NCI-H526 (cell line): ENCODE measurements at regions not wholly inside any gene's neighbourhood (a gene's known extent, or its start where the extent isn't known, plus 50 kb on each side); places are given as distances from the start of the nearest gene placed in this dataset.
A peak's percentile ranks its signal among the peaks of the same experiment; 100 is the strongest.

ENCODE experiments used
- DNase-seq, 2 experiments: peaks; one replicate each; lab custom pipeline; 2025; lab: John Stamatoyannopoulos, UW

DNA sequence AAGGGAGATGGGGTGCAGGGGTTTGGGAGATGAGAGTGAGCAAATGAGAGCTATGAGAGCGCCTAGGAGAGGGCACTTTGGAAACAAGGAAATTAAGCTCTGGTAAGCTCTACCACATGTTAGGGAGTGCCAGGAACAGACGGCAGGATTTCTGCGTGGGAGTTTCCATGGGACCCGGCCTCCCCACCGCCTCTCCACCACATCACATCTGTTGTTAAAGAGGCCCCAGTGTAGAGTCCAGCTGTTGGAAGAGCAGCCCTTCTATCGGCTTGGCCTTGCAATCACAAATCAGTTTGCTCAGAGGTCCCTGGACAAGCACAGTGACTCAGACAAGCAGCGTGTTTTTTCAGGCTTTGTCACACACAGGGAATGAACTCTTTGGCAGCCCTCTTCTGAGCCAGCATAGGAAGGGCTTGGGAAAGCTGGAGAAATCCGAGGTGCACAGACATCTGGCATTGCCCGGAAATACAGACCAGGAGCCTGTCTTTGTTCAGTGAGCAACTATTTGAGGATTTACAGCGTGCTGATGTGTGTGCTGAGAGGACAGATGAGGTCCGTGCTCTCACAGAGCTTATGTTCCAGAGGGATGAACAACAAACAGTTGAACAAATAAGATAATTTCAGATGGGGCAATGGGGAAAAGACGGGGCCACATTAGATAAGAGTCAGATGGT is 370.6 kb upstream of the PROK2 start:
- no peak for DNase-seq

DNA sequence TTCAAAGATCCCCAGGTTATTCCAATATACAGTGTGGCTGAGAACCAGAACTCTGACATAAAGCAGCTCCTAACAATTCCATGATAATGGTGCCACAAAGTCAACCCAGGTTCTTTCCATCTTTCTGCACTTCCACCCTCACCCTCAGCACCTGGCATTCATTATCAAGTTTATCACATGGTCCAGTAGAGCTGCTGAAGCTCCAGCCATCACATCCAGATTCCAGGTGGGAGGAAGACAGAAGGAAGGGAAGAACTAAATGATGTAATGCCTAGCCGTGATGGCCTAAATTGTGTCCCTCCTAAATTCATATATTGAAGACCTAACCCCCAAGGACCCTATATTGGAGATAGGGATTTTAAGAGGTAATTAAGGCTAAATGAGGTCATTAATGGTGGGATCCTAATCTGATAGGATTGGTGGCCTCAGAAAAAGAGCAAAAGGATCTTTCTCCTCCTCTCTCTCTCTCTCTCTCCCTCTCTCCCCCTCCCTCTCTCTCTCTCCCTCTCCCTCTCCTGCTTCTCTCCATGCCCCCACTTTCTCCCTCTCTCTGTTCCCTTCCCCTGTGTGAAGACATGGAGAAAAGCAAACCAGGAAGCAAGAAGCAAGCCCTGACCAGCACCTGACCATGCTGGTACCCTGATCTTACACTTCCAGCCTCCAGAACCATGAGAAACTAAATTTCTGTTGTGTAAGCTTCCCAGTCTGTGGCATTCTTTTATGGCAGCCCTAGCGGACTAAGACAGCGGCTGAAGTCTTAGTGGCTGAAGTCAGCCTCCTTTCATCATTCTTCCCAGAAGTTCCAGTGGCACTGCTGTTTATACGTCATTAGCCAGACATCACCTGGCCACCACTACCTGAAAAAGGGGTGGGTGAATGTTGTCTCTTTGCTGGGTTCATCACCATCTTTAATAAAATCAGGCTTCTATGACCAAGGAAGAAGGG is 369.7 kb upstream of the PROK2 start:
- no peak for DNase-seq

DNA sequence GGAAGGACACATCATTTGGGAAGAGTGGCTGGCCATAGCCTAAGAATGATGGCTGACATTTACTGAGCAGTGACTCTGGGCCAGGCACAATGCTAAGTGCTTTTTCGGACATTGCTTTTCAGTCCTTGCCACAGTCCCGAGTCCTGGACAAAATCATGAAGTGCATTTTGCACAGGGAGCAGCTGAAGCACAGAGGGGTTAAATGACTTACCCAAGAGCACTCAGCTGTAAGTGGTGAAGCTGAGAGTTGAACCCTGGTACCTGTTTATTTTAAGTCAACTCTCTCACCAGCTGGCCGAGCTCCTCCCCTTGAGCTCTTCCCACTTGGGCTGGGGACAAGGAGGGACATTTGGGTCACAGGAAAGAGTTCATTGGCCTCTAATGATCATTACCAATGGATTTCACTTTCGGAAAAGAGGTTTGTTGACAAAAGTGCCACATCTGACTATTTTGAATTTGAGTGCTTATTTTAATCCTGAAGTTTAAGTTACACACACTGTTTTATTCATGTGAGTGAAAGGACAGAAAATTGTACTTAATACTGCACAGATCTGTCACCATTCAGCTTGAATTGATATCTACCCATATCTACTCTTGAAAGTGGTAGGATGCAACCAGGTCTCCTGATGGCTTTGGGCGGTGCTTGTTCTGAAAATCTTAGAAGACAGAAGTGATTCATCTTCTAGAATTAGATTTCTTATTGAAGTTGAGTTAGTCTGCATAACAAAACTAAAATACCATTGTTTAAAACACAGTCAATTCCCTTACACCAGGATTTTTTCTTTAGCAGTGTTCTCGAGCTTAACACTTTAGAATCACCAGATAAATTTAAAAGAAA is 368.7 kb upstream of the PROK2 start:
- no peak for DNase-seq

GRCh38 chr3:72152551-72153476 is 367.9 kb upstream of the PROK2 start:
- peak; percentile 44 to 63 for DNase-seq

DNA sequence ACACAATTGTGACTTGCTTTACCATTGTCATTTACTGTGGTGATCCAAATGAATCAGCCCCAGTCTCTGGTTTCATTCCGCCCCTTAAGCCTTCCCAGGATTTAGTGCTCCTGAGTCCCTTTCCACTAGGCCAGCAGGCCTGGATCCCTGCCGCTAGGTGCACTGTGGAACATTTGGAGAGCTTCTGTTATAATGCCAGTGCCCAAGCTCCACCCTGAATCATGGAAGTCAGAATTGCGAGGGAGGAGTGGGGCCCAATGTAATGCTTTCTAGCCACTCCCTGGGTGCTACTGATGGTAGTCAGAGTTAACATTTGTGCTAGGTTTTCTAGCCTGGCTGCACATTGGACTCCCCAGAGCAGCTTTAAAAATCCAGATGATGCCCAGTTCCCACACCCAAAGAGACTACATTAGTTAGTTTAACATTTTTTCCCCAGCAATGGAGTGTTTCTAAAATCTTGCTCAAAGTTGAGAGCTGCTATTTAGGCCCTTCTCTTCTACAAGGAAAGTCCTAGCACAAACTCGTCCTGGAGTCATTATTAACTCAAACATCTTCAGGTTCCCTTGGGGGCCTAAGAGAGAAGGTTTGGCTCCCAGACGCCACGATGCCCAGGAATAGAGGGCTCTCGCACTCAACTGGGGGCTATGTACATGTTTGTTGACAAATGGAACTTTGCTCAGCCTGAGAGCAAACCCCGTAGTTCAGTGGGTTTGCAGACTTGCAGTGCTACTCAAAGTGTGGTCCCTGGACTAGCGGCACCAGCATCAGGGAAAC is 366.7 kb upstream of the PROK2 start:
- DNase-seq = no peak

GRCh38 chr3:72150634-72151412 is 365.9 kb upstream of the PROK2 start:
- DNase-seq = peak; percentile 52 to 68

DNA sequence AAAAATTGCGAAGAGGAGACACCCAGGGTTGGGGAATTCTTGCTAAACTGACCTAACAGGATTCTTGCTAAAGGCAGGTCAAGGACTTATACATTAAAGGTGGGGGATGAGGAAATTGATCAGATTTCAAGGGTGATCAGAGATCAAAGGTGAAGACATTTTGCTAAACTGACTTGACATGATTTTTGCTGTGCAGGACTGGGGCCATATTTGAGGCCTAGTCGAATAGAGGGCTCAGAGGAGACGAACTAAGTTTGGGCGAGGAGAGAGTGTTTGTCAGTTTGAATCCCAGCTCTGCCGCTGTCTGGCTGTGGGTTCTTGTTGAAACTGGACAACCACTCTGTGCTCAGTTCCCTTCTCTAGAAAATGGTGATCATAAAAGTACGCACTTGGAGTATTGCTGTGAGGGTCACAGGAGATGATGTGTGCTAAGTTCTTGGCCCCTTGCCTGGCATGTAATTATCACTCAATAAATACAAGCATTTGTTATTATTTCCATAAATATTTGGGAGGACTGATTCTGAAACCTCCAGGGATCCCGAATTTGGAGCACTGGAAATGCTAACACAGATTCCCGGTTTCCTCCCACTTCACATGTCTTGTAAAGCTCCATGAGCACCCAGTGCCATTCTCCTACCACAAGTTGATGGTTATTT is 364.8 kb upstream of the PROK2 start:
- no peak for DNase-seq

- no peak for DNase-seq
Measured at GRCh38 chr3:72147600-72147999, 362.7 kb upstream of the PROK2 start.

DNA sequence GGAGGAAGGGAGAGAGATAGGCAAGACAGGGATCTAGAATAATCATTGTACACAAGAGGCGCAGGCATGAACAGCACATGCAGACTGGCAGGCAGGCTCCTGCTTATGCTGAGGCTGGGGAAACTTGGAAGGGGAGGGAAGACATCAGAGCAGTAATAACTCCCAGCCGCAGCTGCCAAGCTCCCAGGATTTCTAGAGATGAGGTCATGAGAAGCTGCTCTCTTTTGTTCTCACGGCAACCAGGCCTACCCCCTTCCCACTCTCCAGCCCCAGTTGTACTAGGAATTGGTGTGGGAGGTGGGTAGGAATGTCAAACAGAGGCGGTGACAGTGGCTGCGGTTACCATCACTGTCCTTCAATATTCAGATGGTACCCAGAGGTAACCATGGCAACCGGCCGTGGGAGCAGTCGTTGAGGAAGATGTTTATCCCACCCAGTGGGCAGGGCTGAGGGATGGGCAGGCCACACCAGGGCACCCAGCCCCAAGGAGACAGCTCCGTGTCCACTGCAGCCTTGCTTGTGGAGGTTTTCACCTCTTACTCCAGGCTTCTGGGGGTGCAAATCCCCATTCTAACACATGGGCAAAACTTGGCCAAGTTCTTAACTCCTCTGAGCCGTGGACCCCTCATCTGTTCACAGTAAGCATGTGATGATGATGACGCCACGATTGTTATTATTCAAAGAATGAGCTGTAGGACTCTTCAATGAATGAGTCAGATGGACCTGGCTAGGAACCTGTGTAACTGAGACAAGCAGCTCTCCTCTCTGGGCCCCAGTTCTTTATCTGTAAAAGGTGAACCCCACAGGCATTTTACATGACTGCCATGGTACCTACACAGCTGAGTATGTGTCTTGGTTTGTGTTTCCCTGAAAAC is 360.8 kb upstream of the PROK2 start:
- DNase-seq = no peak

GRCh38 chr3:72144773-72145505 is 360.0 kb upstream of the PROK2 start:
- DNase-seq = no peak

- no peak for DNase-seq
Measured at GRCh38 chr3:72143966-72144717, 359.2 kb upstream of the PROK2 start.

DNA sequence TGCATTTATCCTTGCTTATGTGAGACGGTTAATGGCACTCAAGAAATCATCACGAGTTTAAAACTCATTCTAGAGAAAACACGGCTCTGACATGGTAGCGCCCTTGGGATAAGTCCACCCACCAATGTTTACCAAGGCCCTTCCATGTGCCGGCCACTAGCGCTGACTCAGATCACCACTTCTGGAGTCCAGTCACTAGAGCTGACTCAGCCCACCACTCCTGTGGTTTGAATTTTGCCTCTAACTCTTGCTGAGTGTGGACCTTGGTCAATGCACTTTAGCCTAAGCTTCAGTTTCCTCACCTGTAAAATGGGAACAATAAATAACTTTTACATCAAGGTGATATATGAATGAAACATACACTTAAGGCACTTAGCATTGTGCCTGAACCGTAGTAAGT is 358.4 kb upstream of the PROK2 start:
- DNase-seq = no peak

DNA sequence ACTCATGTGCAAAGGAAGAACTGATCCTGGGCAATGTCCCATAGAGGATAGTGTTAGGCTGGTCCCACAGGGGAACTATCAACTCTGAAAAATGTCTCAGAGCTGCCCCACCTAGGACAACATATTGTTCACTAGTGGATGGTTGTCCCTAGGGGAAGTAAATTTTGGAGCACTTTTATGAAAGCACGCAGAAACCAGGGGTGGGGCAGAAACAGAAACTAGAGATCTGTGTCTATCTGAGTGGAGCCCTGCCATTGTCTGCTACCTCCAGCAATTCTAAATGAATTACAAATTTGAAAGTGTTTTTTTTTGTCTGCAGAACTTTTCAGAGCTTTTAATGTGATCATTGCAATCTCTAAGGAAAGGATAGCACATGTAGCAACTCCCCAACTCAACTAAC is 357.1 kb upstream of the PROK2 start:
- DNase-seq = no peak

DNA sequence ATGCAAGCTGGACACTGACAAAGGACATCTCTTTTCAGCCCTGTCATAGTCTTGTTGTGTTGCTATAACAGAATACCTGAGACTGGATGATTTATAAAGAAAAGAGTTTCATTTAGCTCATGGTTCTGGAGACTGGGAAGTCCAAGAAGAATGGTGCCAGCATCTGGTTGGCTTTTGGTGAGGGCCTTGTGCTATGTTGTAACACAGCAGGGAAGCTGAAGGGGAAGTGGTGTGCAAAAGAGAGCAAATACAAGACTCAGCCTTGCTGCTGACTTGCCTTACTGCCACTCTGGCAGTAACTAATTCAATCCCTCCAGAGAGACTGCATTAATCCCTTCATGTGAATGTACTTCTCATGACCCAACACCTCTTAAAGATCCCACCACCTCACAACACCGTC is 356.3 kb upstream of the PROK2 start:
- DNase-seq = no peak

GRCh38 chr3:72139316-72139715 is 354.4 kb upstream of the PROK2 start:
- DNase-seq = no peak
